Motor neuron (in vitro differentiated cells): ENCODE measurements at regions not wholly inside any gene's neighbourhood (a gene's known extent, or its start where the extent isn't known, plus 50 kb on each side); places are given as distances from the start of the nearest gene placed in this dataset.

Experiments
- ATAC-seq, 8 experiments: fragments of 200-7000 bp; cut with Tn5 transposase; replicated peaks in 6 of 8; 2 replicates each; pipeline ENCODE4 v1.8.0; 2021; ENCODE audit warnings: mild to moderate bottlenecking in 8 of 8, moderate library complexity in 8 of 8
- H3K27ac ChIP-seq, 2 donors: fragments of 250-450 bp; sonication (Bioruptor Pico); 2 replicates each; pipeline ENCODE4 v1.9.0; 2021; ENCODE audit warnings: antibody characterized with exemption in 2 of 2, mild to moderate bottlenecking in 2 of 2, moderate library complexity in 1 of 2
- H3K4me1 ChIP-seq, 2 donors: fragments of 250-450 bp; sonication (Bioruptor Pico); replicated peaks in 1 of 2; 2 replicates each; pipeline ENCODE4 v1.6.1; 2021; ENCODE audit warnings: antibody characterized with exemption in 2 of 2, mild to moderate bottlenecking in 2 of 2, moderate library complexity in 1 of 2
- H3K4me3 ChIP-seq, 5 donors: fragments of 250-450 bp; sonication (Bioruptor Pico); 2 replicates each; pipeline ENCODE4 v1.9.0; 2021; ENCODE audit warnings: antibody characterized with exemption in 5 of 5, mild to moderate bottlenecking in 5 of 5, moderate library complexity in 4 of 5
- WGBS, 10 experiments: fragments of 450-650 bp; shearing (Covaris generic); methylation state at CpG; one replicate each; pipeline ENCODE4 v1.0.0; 2022; 5-methylcytosine and 5-hydroxymethylcytosine counted together
- in situ Hi-C, 9 experiments: fragments of 400-800 bp; cut with MboI; loops; one replicate each; pipeline ENCODE4 v1.15.0; 2021; ENCODE audit warnings: low sequenced_read_pairs in 9 of 9, low pct_unique_long_range_greater_than_20kb in 2 of 9; ENCODE audit not compliant: unreplicated experiment in 9 of 9

- no peak overlapping the region for H3K4me3 ChIP-seq
- 0 to 86% (median 7%) methylated on average over 1 to 2 of the region's 2 CpGs; no CpG with 5 or more reads in 2 of the 10 experiments for WGBS, 10 experiments
- in situ Hi-C loops: loop anchor here in 8 of 9 experiments (25.0 kb wide), 5 partner anchors 97 to 1097 kb away; partner anchors contain the start of gene KLF4 (in 1 of the 8)
- peak in 3 of 8 experiments; percentile 78 to 85 (median 83) for ATAC-seq
- H3K27ac ChIP-seq: no peak overlapping the region
- H3K4me1 ChIP-seq: no peaks in the 10 kb centered on the region
These were observed 296.4 kb downstream of the ACTL7B start for GRCh38 chr9:108559432-108559831.

GRCh38 chr9:108554831-108555230 is 301.0 kb downstream of the ACTL7B start:
- ATAC-seq: no peak
- in situ Hi-C loops: loop anchor here in 8 of 9 experiments (25.0 kb wide), 5 partner anchors 93 to 1093 kb away; partner anchors contain the start of gene KLF4 (in 1 of the 8)
- 47 to 100% (median 94%) methylated on average over 1 to 3 of the region's 3 CpGs for WGBS, 10 experiments
- no peaks in the 10 kb centered on the region for H3K4me1 ChIP-seq
- no peak overlapping the region for H3K27ac ChIP-seq
- no peak overlapping the region for H3K4me3 ChIP-seq

- no peak for ATAC-seq
- WGBS, 10 experiments: 13 to 100% (median 79%) methylated on average over 1 to 2 of the region's 2 CpGs; no CpG with 5 or more reads in 4 of the 10 experiments
- Histone ChIP-seq H3K4me3 (no peak overlapping the region), H3K27ac (no peak overlapping the region), H3K4me1 (no peaks in the 10 kb centered on the region)
- in situ Hi-C loops: loop anchor here in 8 of 9 experiments (25.0 kb wide), 5 partner anchors 91 to 1091 kb away; partner anchors contain the start of gene KLF4 (in 1 of the 8)
These were observed 302.6 kb downstream of the ACTL7B start for GRCh38 chr9:108553111-108553635.

GRCh38 chr9:108552459-108553040 is 303.2 kb downstream of the ACTL7B start:
- Histone ChIP-seq H3K4me1 (no peaks in the 10 kb centered on the region), H3K4me3 (no peak overlapping the region), H3K27ac (no peak overlapping the region)
- in situ Hi-C loops: loop anchor here in 8 of 9 experiments (25.0 kb wide), 5 partner anchors 90 to 1090 kb away; partner anchors contain the start of gene KLF4 (in 1 of the 8)
- no peak for ATAC-seq
- 43 to 100% (median 81%) methylated on average over 1 to 6 of the region's 7 CpGs; no CpG with 5 or more reads in 2 of the 10 experiments for WGBS, 10 experiments

GRCh38 chr9:108551030-108551841 is 304.6 kb downstream of the ACTL7B start:
- ATAC-seq: peak in 4 of 8 experiments; percentile 76 to 98 (median 92)
- in situ Hi-C loops: loop anchor here in 8 of 9 experiments (25.0 kb wide), 5 partner anchors 89 to 1089 kb away; partner anchors contain the start of gene KLF4 (in 1 of the 8)
- no peak overlapping the region for H3K4me3 ChIP-seq
- WGBS, 10 experiments: 18 to 85% (median 52%) methylated on average over 2 to 9 of the region's 12 CpGs; no CpG with 5 or more reads in 1 of the 10 experiments
- no peaks in the 10 kb centered on the region for H3K4me1 ChIP-seq
- H3K27ac ChIP-seq: no peak overlapping the region

GRCh38 chr9:108550106-108550505 is 305.7 kb downstream of the ACTL7B start:
- 49 to 89% (median 75%) methylated on average over 1 to 4 of the region's 4 CpGs for WGBS, 10 experiments
- peak in 2 of 8 experiments; percentile 15 to 17 for ATAC-seq
- H3K4me1 ChIP-seq: no peaks in the 10 kb centered on the region
- H3K4me3 ChIP-seq: no peak overlapping the region
- no peak overlapping the region for H3K27ac ChIP-seq
- in situ Hi-C loops: loop anchor here in 8 of 9 experiments (25.0 kb wide), 5 partner anchors 88 to 1088 kb away; partner anchors contain the start of gene KLF4 (in 1 of the 8)

GRCh38 chr9:108549184-108549583 is 306.6 kb downstream of the ACTL7B start:
- in situ Hi-C loops: no loop called here
- WGBS, 10 experiments: 50 to 100% (median 92%) methylated on average over 1 to 3 of the region's 3 CpGs; no CpG with 5 or more reads in 1 of the 10 experiments
- ATAC-seq: no peak
- Histone ChIP-seq H3K27ac (no peak overlapping the region), H3K4me3 (no peak overlapping the region), H3K4me1 (no peaks in the 10 kb centered on the region)

- no peak for ATAC-seq
- in situ Hi-C loops: no loop called here
- no peak overlapping the region for H3K4me3 ChIP-seq
- 40 to 94% (median 76%) methylated on average over 1 to 4 of the region's 4 CpGs; no CpG with 5 or more reads in 1 of the 10 experiments for WGBS, 10 experiments
- H3K27ac ChIP-seq: no peak overlapping the region
- H3K4me1 ChIP-seq: no peaks in the 10 kb centered on the region
These were observed 308.2 kb downstream of the ACTL7B start for GRCh38 chr9:108547411-108548135.

GRCh38 chr9:108546215-108546614 is 309.6 kb downstream of the ACTL7B start:
- 40 to 95% (median 60%) methylated on average over 1 to 2 of the region's 2 CpGs; no CpG with 5 or more reads in 1 of the 10 experiments for WGBS, 10 experiments
- Histone ChIP-seq H3K4me3 (no peak overlapping the region), H3K27ac (no peak overlapping the region), H3K4me1 (no peaks in the 10 kb centered on the region)
- no peak for ATAC-seq
- in situ Hi-C loops: no loop called here

- no peaks in the 10 kb centered on the region for H3K4me1 ChIP-seq
- no peak for ATAC-seq
- 0 to 100% (median 83%) methylated on average over 1 to 4 of the region's 4 CpGs; no CpG with 5 or more reads in 2 of the 10 experiments for WGBS, 10 experiments
- H3K27ac ChIP-seq: no peak overlapping the region
- in situ Hi-C loops: no loop called here
- no peak overlapping the region for H3K4me3 ChIP-seq
These were observed 310.4 kb downstream of the ACTL7B start for GRCh38 chr9:108545436-108545835.

GRCh38 chr9:108544866-108545265 is 310.9 kb downstream of the ACTL7B start:
- ATAC-seq: no peak
- Histone ChIP-seq H3K27ac (no peak overlapping the region), H3K4me1 (no peaks in the 10 kb centered on the region), H3K4me3 (no peak overlapping the region)
- in situ Hi-C loops: no loop called here
- 33 to 86% (median 79%) methylated on average over 1 to 2 of the region's 2 CpGs; no CpG with 5 or more reads in 2 of the 10 experiments for WGBS, 10 experiments

GRCh38 chr9:108543251-108543778 is 312.5 kb downstream of the ACTL7B start:
- WGBS, 10 experiments: 0 to 60% (median 26%) methylated on average over 1 to 4 of the region's 5 CpGs; no CpG with 5 or more reads in 2 of the 10 experiments
- H3K4me1 ChIP-seq: no peaks in the 10 kb centered on the region
- no peak overlapping the region for H3K4me3 ChIP-seq
- no peak overlapping the region for H3K27ac ChIP-seq
- ATAC-seq: peak in 6 of 8 experiments; percentile 28 to 74 (median 72)
- in situ Hi-C loops: no loop called here
